Coronary artery (tissue), 2 donors: ENCODE measurements at regions not wholly inside any gene's neighbourhood (a gene's known extent, or its start where the extent isn't known, plus 50 kb on each side); places are given as distances from the start of the nearest gene placed in this dataset.
"Not testable (repeated sequence)": the region's sequence is repeated elsewhere in the genome, so short reads cannot be mapped to it uniquely, and the experiment has no call there.

Experiments used
- DNase-seq: peaks from one replicate; pipeline ENCODE4 v3.0.0-alpha.2; 2017; ENCODE audit warnings: low spot score
- H3K27ac ChIP-seq, 2 donors: fragments of 200-600 bp; sonication (generic); one replicate each; pipeline ENCODE4 v1.5.1; 2016 to 2019
- H3K4me3 ChIP-seq: fragments of 200-600 bp; sonication (generic); 2 replicates; pipeline ENCODE4 v1.5.1; 2016; ENCODE audit warnings: mild to moderate bottlenecking, moderate library complexity
- TF ChIP-seq, protein P1 (sequence below): fragments of 200-600 bp; sonication (generic); IDR thresholded peaks from one replicate; pipeline ENCODE4 v1.5.1; 2019; ENCODE audit warnings: antibody characterized with exemption

DNA sequence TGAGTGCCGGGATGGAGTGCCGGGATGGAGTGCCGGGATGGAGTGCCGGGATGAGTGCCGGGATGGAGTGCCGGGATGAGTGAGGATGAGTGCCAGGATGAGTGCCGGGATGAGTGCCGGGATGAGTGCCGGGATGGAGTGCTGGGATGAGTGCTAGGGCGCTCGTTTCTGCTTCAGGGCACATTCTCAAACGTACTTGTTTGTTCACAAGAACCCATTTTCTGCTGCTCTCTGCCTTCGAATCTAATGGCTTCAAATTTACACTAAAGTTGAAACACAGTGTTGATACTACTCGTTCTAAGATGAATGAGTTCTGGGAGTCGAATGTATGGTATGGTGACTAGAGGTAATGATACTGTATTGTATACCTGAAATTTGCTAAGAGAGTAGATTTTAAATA is 50.6 kb upstream of the HELT start:
- not testable (repeated sequence) for DNase-seq, H3K4me3 ChIP-seq, H3K27ac ChIP-seq

DNA sequence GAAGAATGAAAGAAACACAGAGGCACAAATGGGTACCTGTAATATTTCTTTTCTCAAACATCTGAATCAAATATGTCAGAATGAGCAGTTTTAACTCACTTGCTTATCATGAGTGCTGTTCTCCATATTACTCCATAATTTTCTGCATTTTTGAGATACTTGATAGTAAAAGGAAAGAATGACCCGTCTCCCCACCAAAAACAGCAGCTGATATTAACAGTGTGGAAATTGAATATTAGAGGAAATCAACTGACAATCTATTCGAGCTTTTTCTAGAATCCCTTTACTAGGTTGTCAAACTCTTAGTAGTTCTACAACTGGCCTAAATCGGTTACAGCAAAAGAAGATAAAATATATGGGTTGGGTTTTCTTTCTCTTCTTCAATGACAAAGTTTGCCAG is 49.9 kb upstream of the HELT start:
- Histone ChIP-seq H3K27ac (no peak overlapping the region), H3K4me3 (no peak overlapping the region)
- no peak for DNase-seq
- TF ChIP-seq, protein P1, sequence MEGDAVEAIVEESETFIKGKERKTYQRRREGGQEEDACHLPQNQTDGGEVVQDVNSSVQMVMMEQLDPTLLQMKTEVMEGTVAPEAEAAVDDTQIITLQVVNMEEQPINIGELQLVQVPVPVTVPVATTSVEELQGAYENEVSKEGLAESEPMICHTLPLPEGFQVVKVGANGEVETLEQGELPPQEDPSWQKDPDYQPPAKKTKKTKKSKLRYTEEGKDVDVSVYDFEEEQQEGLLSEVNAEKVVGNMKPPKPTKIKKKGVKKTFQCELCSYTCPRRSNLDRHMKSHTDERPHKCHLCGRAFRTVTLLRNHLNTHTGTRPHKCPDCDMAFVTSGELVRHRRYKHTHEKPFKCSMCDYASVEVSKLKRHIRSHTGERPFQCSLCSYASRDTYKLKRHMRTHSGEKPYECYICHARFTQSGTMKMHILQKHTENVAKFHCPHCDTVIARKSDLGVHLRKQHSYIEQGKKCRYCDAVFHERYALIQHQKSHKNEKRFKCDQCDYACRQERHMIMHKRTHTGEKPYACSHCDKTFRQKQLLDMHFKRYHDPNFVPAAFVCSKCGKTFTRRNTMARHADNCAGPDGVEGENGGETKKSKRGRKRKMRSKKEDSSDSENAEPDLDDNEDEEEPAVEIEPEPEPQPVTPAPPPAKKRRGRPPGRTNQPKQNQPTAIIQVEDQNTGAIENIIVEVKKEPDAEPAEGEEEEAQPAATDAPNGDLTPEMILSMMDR: no peak
